GM23338 (cell line): ENCODE measurements at regions not wholly inside any gene's neighbourhood (a gene's known extent, or its start where the extent isn't known, plus 50 kb on each side); places are given as distances from the start of the nearest gene placed in this dataset.

ENCODE experiments used
- CREB1 ChIP-seq: fragments of 250-450 bp; sonication (Bioruptor Pico); IDR thresholded peaks from 2 replicates; pipeline ENCODE4 v1.5.0; 2020; ENCODE audit warnings: low read depth, mild to moderate bottlenecking, moderate library complexity
- CTCF ChIP-seq, 2 experiments: fragments of 200-600 bp in 1 of 2; sonication (generic) in 1 of 2; conservative IDR thresholded peaks; 2 replicates each; pipeline versions ENCODE4 v1.5.1 to v1.6.1; 2016 to 2017; ENCODE audit warnings: antibody characterized with exemption in 2 of 2, low read depth in 2 of 2, mild to moderate bottlenecking in 2 of 2, moderate library complexity in 1 of 2
- EZH2 ChIP-seq: fragments of 200-600 bp; sonication (generic); IDR thresholded peaks from one replicate; pipeline ENCODE4 v1.8.0; 2017; ENCODE audit warnings: antibody characterized with exemption, mild to moderate bottlenecking, low read depth; ENCODE audit not compliant: unreplicated experiment
- EZH2phosphoT487 ChIP-seq: fragments of 200-600 bp; sonication (generic); IDR thresholded peaks from one replicate; pipeline ENCODE4 v1.8.1; 2018; ENCODE audit warnings: antibody characterized with exemption; ENCODE audit not compliant: unreplicated experiment
- JUNB ChIP-seq: IDR thresholded peaks from one replicate; pipeline ENCODE4 v1.6.1; 2016; ENCODE audit warnings: antibody characterized with exemption; ENCODE audit not compliant: unreplicated experiment
- NANOG ChIP-seq: IDR thresholded peaks from 2 replicates; pipeline ENCODE4 v1.6.1; 2016; ENCODE audit warnings: antibody characterized with exemption, borderline replicate concordance
- POLR2AphosphoS5 ChIP-seq: IDR thresholded peaks from 2 replicates; pipeline ENCODE4 v1.6.1; 2016; ENCODE audit warnings: antibody characterized with exemption, low read depth
- REST ChIP-seq: IDR thresholded peaks from one replicate; pipeline ENCODE4 v1.6.1; 2018; ENCODE audit warnings: antibody characterized with exemption; ENCODE audit not compliant: unreplicated experiment
- STAT1 ChIP-seq: IDR thresholded peaks from one replicate; pipeline ENCODE4 v1.6.1; 2016; ENCODE audit warnings: antibody characterized with exemption; ENCODE audit not compliant: unreplicated experiment
- ZNF114 ChIP-seq: fragments of 250-450 bp; sonication (Bioruptor Pico); IDR thresholded peaks from 2 replicates; pipeline ENCODE4 v1.5.0; 2020; ENCODE audit warnings: mild to moderate bottlenecking, moderate library complexity
- ZNF331 ChIP-seq: fragments of 250-450 bp; sonication (Bioruptor Pico); IDR thresholded peaks from 2 replicates; pipeline ENCODE4 v1.5.0; 2020; ENCODE audit warnings: low read depth, mild to moderate bottlenecking, moderate library complexity
- ZNF462 ChIP-seq: fragments of 250-450 bp; sonication (Bioruptor Pico); IDR thresholded peaks from 2 replicates; pipeline ENCODE4 v1.5.0; 2020; ENCODE audit warnings: mild to moderate bottlenecking, moderate library complexity

DNA sequence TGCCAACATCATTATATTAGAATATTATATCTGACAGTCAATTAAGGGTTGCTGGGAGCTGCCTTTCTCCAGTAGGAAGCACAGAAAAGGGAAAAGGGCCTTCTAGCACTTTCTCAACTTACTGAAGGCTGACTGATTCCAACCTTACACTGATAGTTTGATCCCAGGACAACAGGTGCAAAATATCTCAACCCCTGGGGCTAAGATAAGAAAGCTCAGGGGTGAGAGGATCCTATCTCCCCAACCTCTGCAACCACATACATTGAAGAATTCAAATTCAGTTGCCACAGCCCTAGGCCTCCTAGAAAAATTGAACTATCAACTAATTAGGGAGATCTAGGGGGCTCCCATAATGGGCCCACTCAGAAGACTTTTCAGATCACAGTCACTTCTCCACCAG, 179.1 kb upstream of the GPRIN3 start:
- TF ChIP-seq EZH2, result no peak
- no peak for TF ChIP-seq CTCF (conservative IDR thresholded peaks at IDR 0.05; ENCODE audit: low read depth in 2 of 2)
- TF ChIP-seq CREB1 (CRISPR knock-in tag), result no peak
- no peak for TF ChIP-seq EZH2phosphoT487
- no peak for TF ChIP-seq ZNF114
- no peak for TF ChIP-seq POLR2AphosphoS5
- no peak for TF ChIP-seq JUNB
- TF ChIP-seq REST, result no peak
- TF ChIP-seq NANOG, result no peak
- TF ChIP-seq STAT1, result no peak
- TF ChIP-seq ZNF331, result no peak
- TF ChIP-seq ZNF462 (CRISPR knock-in tag), result no peak
